SK-N-MC (cell line): ENCODE measurements at regions not wholly inside any gene's neighbourhood (a gene's known extent, or its start where the extent isn't known, plus 50 kb on each side); places are given as distances from the start of the nearest gene placed in this dataset.

Experiments
- EZH2 ChIP-seq: fragments of 200-600 bp; sonication (generic); IDR thresholded peaks from one replicate; pipeline ENCODE4 v1.6.1; 2017; ENCODE audit warnings: antibody characterized with exemption
- FOXP2 ChIP-seq: optimal IDR thresholded peaks from 2 replicates; pipeline ENCODE3; 2011; ENCODE audit warnings: mild to moderate bottlenecking, moderate library complexity; ENCODE audit not compliant: insufficient read depth; ENCODE audit errors: extremely low read length, control extremely low read depth
- POLR2AphosphoS5 ChIP-seq: IDR thresholded peaks from 2 replicates; pipeline ENCODE4 v1.6.1; 2012; ENCODE audit warnings: mild to moderate bottlenecking, low read depth, low read length, borderline replicate concordance

GRCh38 chr11:104657083-104657482 is 241.2 kb downstream of the CASP12 start:
- TF ChIP-seq EZH2 (no peak), POLR2AphosphoS5 (no peak), FOXP2 (no peak)
